CD4-positive, alpha-beta T cell treated with Interleukin-6 at 100 ng/mL for 8 hours (primary cell): ENCODE measurements at regions not wholly inside any gene's neighbourhood (a gene's known extent, or its start where the extent isn't known, plus 50 kb on each side); places are given as distances from the start of the nearest gene placed in this dataset.
"Not testable (repeated sequence)": the region's sequence is repeated elsewhere in the genome, so short reads cannot be mapped to it uniquely, and the experiment has no call there.

ENCODE experiments used
- DNase-seq: peaks from one replicate; pipeline ENCODE4 v3.0.0-alpha.2; 2020; ENCODE audit warnings: mixed read lengths, low spot score

- no peak for DNase-seq
Observed at GRCh38 chr10:2790396-2791188, 276.8 kb upstream of the PFKP start.

GRCh38 chr10:2786251-2786650 lies 281.1 kb upstream of the PFKP start:
- DNase-seq: no peak

- DNase-seq: no peak
Observed at GRCh38 chr10:2784766-2785165, 282.6 kb upstream of the PFKP start.

- DNase-seq: no peak
Observed at GRCh38 chr10:2782950-2783349, 284.4 kb upstream of the PFKP start.

GRCh38 chr10:2782265-2782664 lies 285.1 kb upstream of the PFKP start:
- no peak for DNase-seq

GRCh38 chr10:2777666-2778355 lies 289.5 kb upstream of the PFKP start:
- no peak for DNase-seq

- no peak for DNase-seq
Observed at GRCh38 chr10:2772816-2773631, 294.3 kb upstream of the PFKP start.

GRCh38 chr10:2772135-2772534 lies 295.2 kb upstream of the PFKP start:
- no peak for DNase-seq

GRCh38 chr10:2767293-2767692 lies 300.1 kb upstream of the PFKP start:
- not testable (repeated sequence) for DNase-seq

GRCh38 chr10:2761971-2762370 lies 305.4 kb upstream of the PFKP start:
- no peak for DNase-seq

GRCh38 chr10:2761311-2761710 lies 306.0 kb upstream of the PFKP start:
- DNase-seq: no peak

GRCh38 chr10:2760736-2761135 lies 306.6 kb upstream of the PFKP start:
- no peak for DNase-seq

GRCh38 chr10:2759233-2759632 lies 308.1 kb upstream of the PFKP start:
- no peak for DNase-seq

- no peak for DNase-seq
Observed at GRCh38 chr10:2754943-2755342, 312.4 kb upstream of the PFKP start.

- DNase-seq: no peak
Observed at GRCh38 chr10:2748287-2748686, 319.1 kb upstream of the PFKP start.

- DNase-seq: no peak
Observed at GRCh38 chr10:2746638-2747037, 320.7 kb upstream of the PFKP start.

GRCh38 chr10:2745666-2746065 lies 321.7 kb upstream of the PFKP start:
- DNase-seq: no peak

GRCh38 chr10:2744547-2745200 lies 322.7 kb upstream of the PFKP start:
- no peak for DNase-seq

GRCh38 chr10:2734603-2735002 lies 332.7 kb upstream of the PFKP start:
- no peak for DNase-seq

GRCh38 chr10:2733278-2733963 lies 333.9 kb upstream of the PFKP start:
- no peak for DNase-seq

GRCh38 chr10:2731940-2732339 lies 335.4 kb upstream of the PFKP start:
- no peak for DNase-seq

GRCh38 chr10:2729197-2729596 lies 338.2 kb upstream of the PFKP start:
- no peak for DNase-seq
